OCI-M1 (cell line): ENCODE measurements at regions not wholly inside any gene's neighbourhood (a gene's known extent, or its start where the extent isn't known, plus 50 kb on each side); places are given as distances from the start of the nearest gene placed in this dataset.

ENCODE experiments used
- DNase-seq: peaks from one replicate; lab custom pipeline; 2025; lab: John Stamatoyannopoulos, UW

DNA sequence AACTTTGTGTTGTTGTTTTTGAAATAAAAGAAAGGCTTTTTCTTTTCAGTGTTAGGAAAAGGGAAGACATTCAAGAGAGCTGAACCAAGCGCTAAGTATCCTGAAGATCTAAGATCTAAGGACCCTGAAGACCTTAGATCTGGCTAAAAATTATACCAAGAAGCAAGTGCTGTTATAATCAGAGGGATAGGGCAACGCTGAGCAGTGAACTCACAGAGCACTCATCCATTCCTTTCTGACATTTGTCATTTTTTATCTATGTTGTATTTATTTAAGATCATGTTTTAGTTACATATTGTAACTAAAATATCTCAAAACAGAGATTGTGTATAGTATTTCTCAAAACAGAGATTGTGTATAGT, 60.5 kb upstream of the FAM216B start:
- no peak for DNase-seq

DNA sequence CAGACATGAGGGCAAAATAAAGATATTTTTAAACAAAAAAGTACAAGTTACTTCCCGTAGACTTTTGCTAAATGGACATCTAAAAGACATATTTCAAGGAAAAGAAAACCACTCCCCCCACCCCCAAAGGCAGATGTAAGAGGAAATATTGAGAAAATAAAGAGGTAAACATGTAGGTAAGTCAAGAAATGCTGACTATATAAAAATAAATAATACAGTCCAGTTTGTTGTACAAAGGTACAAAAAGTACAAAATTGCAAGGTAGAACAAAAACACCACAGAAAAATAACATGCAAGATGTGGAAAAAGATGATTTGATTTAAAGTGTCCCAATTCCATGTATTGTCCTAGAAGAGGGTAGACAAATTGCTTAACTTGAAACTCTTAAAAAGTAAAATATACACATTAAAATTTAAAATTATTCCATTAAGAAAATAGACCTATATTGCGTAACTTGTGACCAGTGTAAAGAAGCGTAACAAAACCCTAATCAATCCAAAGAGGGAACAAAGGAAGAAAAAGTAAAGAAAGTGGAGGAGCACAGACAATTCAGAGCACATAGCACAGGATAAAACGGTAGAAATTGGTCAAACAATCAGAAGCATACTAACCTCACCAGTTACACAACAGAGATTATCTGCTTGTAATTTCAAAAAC, 58.4 kb upstream of the FAM216B start:
- no peak for DNase-seq

DNA sequence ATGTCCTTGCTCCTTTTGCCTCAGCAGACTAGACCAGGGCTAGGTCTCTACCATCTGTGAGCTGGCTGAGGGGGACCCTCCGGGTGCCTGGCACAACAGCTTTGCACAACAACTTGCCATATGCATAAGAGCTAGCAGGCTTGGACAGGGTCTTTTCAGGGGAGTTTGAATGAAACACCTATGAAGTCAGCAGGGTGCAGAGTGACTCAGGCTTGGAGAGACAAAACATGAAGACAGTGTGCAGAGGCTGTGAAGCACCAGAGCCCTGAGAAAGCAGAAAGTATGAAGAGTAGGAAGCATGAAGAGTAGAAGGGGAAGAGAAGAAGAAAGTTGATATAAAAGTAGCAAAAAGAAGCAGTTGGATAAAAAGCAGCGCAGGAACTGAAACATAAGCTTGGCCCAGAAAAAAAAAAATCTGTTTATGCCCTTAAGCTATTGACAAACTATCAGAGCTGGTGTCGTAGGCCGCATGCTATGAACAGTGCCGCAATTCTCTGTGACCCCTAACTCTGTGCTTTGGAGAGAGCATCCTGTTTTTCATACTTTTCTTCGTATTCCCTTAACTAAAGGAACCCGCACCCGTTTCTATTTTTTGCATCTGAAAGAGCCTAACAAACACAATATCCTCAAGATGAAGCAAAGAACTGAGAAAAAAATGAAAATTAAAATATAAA, 52.7 kb upstream of the FAM216B start:
- DNase-seq = no peak

DNA sequence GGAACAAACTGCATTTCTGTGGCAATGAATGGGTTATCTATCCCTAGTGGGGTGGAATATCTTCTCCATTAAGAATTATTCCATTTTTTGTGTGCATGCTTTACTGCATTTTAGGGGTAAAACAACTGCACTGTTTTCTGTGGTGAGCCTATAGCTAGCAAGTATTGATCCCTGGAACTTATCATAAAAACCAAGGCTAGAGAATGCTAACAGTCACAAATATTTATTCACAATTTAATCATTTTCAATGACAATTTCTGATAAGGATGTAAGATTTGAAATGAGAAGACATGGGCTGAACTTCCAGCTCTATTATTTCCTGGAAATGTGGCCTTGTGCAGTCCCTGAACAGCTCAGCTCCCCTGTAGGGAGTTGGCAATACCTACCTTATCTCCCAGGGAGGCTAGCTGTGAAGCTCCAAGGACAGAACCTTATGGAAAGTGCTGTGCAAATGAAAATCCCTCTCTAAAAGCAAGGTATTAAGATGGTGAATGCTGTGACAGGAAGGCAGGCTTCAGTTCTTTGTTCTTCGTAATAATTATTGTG, 51.5 kb upstream of the FAM216B start:
- no peak for DNase-seq
